DOHH2 (cell line): ENCODE measurements at regions not wholly inside any gene's neighbourhood (a gene's known extent, or its start where the extent isn't known, plus 50 kb on each side); places are given as distances from the start of the nearest gene placed in this dataset.

Experiments
- H3F3A ChIP-seq: fragments of 200-600 bp; sonication (generic), shearing (Covaris generic); 2 replicates; pipeline ENCODE4 v1.6.0; 2016; ENCODE audit warnings: antibody characterized with exemption, mild to moderate bottlenecking; ENCODE audit not compliant: control insufficient read depth, insufficient read depth
- H3K27ac ChIP-seq: fragments of 200-600 bp; sonication (generic); 2 replicates; pipeline ENCODE4 v1.5.1; 2014; ENCODE audit warnings: low read depth, mild to moderate bottlenecking, low read length, moderate library complexity
- H3K27me3 ChIP-seq: fragments of 200-600 bp; sonication (generic); 2 replicates; pipeline ENCODE4 v1.6.1; 2014; ENCODE audit warnings: mild to moderate bottlenecking, low read length, mixed read lengths; ENCODE audit not compliant: control insufficient read depth
- H3K36me3 ChIP-seq: fragments of 200-600 bp; sonication (generic); 2 replicates; pipeline ENCODE4 v1.6.1; 2014; ENCODE audit warnings: mild to moderate bottlenecking, low read length, moderate library complexity, mixed read lengths; ENCODE audit not compliant: control insufficient read depth
- H3K4me1 ChIP-seq: fragments of 200-600 bp; sonication (generic); 2 replicates; pipeline ENCODE4 v1.6.1; 2014; ENCODE audit warnings: mild to moderate bottlenecking, low read length, mixed read lengths; ENCODE audit not compliant: control insufficient read depth
- H3K4me2 ChIP-seq: fragments of 200-600 bp; sonication (generic); 2 replicates; pipeline ENCODE4 v1.6.0; 2014; ENCODE audit warnings: mild to moderate bottlenecking, low read length, moderate library complexity
- H3K4me3 ChIP-seq: fragments of 200-600 bp; sonication (generic); 2 replicates; pipeline ENCODE4 v1.5.1; 2014; ENCODE audit warnings: mild to moderate bottlenecking, low read length, mixed read lengths
- H3K79me2 ChIP-seq: fragments of 200-600 bp; sonication (generic); 2 replicates; pipeline ENCODE4 v1.6.1; 2014; ENCODE audit warnings: mild to moderate bottlenecking, low read length, mixed read lengths; ENCODE audit not compliant: control insufficient read depth
- H3K9me2 ChIP-seq: fragments of 200-600 bp; sonication (generic); replicated peaks from 2 replicates; pipeline ENCODE4 v1.6.1; 2014; ENCODE audit warnings: mild to moderate bottlenecking, low read length, mixed read lengths; ENCODE audit not compliant: control insufficient read depth
- H3K9me3 ChIP-seq: fragments of 200-600 bp; sonication (generic); 2 replicates; pipeline ENCODE4 v1.6.1; 2014; ENCODE audit warnings: antibody characterized with exemption, low read length, mixed read lengths; ENCODE audit not compliant: control insufficient read depth, insufficient read depth
- H4K20me1 ChIP-seq: fragments of 200-600 bp; sonication (generic); 2 replicates; pipeline ENCODE4 v1.6.0; 2014; ENCODE audit warnings: low read depth, mild to moderate bottlenecking, antibody characterized with exemption, low read length, moderate library complexity; ENCODE audit not compliant: control insufficient read depth, insufficient read depth
- EZH2phosphoT487 ChIP-seq: fragments of 200-600 bp; sonication (generic); IDR thresholded peaks from 2 replicates; pipeline ENCODE4 v1.6.1; 2017; ENCODE audit warnings: borderline replicate concordance, mild to moderate bottlenecking, antibody characterized with exemption, low read length, moderate library complexity, mixed read lengths
- TF ChIP-seq, protein P1 (sequence below): fragments of 200-600 bp; sonication (generic); IDR thresholded peaks from one replicate; pipeline ENCODE4 v1.5.1; 2014; ENCODE audit warnings: antibody characterized with exemption, mild to moderate bottlenecking, low read depth, low read length; ENCODE audit not compliant: poor library complexity, severe bottlenecking

DNA sequence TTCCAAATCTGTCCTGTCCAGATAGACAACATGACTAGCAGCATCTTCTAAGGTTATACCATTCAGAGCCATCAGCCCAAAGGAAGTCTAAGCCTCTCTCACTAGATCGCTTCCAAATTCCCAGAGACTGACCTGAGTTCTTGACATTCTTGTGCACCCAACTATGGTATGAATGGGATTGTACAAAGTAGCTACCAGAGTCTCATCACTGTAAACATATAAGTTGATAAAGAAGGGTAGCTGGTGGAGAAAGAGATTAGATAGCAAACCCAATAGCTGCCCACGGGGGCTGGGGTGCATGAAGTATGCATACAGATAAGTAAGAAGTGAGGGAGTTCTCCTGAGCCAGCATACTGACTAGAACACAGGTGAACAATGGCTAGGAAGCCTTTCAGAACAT, 180.0 kb downstream of the PLPP3 start:
- Histone ChIP-seq H3K27ac (no peak overlapping the region), H3K79me2 (no peaks in the 10 kb centered on the region), H3K9me2 (no peaks in the 10 kb centered on the region), H3K4me2 (no peak overlapping the region), H3K9me3 (no peaks in the 10 kb centered on the region), H4K20me1 (no peaks in the 10 kb centered on the region), H3K27me3 (no peaks in the 10 kb centered on the region; the same call in 1 of the 2 replicates), H3K36me3 (no peaks in the 10 kb centered on the region), H3F3A (no peaks in the 10 kb centered on the region), H3K4me3 (no peak overlapping the region), H3K4me1 (peaks cover 11% of the 10 kb centered on the region)
- no peak for TF ChIP-seq EZH2phosphoT487
- TF ChIP-seq, protein P1, sequence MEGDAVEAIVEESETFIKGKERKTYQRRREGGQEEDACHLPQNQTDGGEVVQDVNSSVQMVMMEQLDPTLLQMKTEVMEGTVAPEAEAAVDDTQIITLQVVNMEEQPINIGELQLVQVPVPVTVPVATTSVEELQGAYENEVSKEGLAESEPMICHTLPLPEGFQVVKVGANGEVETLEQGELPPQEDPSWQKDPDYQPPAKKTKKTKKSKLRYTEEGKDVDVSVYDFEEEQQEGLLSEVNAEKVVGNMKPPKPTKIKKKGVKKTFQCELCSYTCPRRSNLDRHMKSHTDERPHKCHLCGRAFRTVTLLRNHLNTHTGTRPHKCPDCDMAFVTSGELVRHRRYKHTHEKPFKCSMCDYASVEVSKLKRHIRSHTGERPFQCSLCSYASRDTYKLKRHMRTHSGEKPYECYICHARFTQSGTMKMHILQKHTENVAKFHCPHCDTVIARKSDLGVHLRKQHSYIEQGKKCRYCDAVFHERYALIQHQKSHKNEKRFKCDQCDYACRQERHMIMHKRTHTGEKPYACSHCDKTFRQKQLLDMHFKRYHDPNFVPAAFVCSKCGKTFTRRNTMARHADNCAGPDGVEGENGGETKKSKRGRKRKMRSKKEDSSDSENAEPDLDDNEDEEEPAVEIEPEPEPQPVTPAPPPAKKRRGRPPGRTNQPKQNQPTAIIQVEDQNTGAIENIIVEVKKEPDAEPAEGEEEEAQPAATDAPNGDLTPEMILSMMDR, result no peak

- Histone ChIP-seq H3K4me3 (no peak overlapping the region), H3K27ac (no peak overlapping the region), H3K36me3 (no peaks in the 10 kb centered on the region), H3K79me2 (no peaks in the 10 kb centered on the region), H4K20me1 (no peaks in the 10 kb centered on the region), H3K4me1 (peaks cover 8% of the 10 kb centered on the region), H3F3A (no peaks in the 10 kb centered on the region), H3K9me3 (no peaks in the 10 kb centered on the region), H3K4me2 (no peak overlapping the region), H3K9me2 (no peaks in the 10 kb centered on the region), H3K27me3 (no peaks in the 10 kb centered on the region; the same call in 1 of the 2 replicates)
- TF ChIP-seq, protein P1, result no peak
- TF ChIP-seq EZH2phosphoT487, result no peak
Measured at GRCh38 chr1:56397811-56398231, 181.5 kb downstream of the PLPP3 start.

- Histone ChIP-seq H3K9me3 (no peaks in the 10 kb centered on the region), H3F3A (no peaks in the 10 kb centered on the region), H3K27me3 (no peaks in the 10 kb centered on the region; the same call in 1 of the 2 replicates), H3K36me3 (no peaks in the 10 kb centered on the region), H3K4me3 (no peak overlapping the region), H3K79me2 (no peaks in the 10 kb centered on the region), H3K4me2 (no peak overlapping the region), H3K4me1 (peaks cover 8% of the 10 kb centered on the region), H3K27ac (no peak overlapping the region), H3K9me2 (no peaks in the 10 kb centered on the region), H4K20me1 (no peaks in the 10 kb centered on the region)
- no peak for TF ChIP-seq EZH2phosphoT487
- TF ChIP-seq, protein P1, result no peak
Measured at GRCh38 chr1:56397409-56397808, 182.0 kb downstream of the PLPP3 start.

DNA sequence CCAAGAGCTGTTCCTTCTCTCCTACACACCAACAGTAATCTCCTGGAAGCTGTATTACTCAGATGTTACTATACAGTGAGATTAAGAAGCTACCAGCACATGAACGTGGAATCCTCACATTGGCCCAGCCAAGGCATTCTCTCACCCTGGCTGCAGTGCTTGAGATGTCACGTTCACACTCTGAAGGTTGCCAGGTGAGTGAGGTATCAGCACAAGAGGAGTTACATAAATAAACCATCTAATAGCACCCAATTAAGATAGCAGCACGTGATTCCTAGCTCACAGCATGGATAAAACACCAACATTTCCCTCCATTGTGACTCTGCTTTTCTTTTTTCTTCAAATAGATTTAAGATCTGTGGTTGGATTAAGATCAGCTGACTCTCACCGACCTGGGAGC, 182.8 kb downstream of the PLPP3 start:
- no peak overlapping the region for H3K27ac ChIP-seq

More for the DNA sequence above, 182.8 kb downstream of the PLPP3 start:
- H3K9me2 ChIP-seq, result no peaks in the 10 kb centered on the region
- no peak for TF ChIP-seq EZH2phosphoT487
- TF ChIP-seq, protein P1, result no peak
- peaks cover 8% of the 10 kb centered on the region for H3K4me1 ChIP-seq
- H3K4me2 ChIP-seq, result no peak overlapping the region
- H3K79me2 ChIP-seq, result no peaks in the 10 kb centered on the region
- H3K27me3 ChIP-seq, result no peaks in the 10 kb centered on the region; the same call in 1 of the 2 replicates
- H3K9me3 ChIP-seq, result no peaks in the 10 kb centered on the region
- H3K4me3 ChIP-seq, result no peak overlapping the region
- H3K36me3 ChIP-seq, result no peaks in the 10 kb centered on the region
- H3F3A ChIP-seq, result no peaks in the 10 kb centered on the region
- H4K20me1 ChIP-seq, result no peaks in the 10 kb centered on the region
